HEK293T (cell line): ENCODE measurements at regions not wholly inside any gene's neighbourhood (a gene's known extent, or its start where the extent isn't known, plus 50 kb on each side); places are given as distances from the start of the nearest gene placed in this dataset.

Experiments used
- ARNT ChIP-seq: fragments of 450-650 bp; IDR thresholded peaks from 2 replicates; pipeline ENCODE4 v1.6.1; 2017; ENCODE audit warnings: mild to moderate bottlenecking
- BHLHE40 ChIP-seq: fragments of 450-650 bp; IDR thresholded peaks from 2 replicates; pipeline ENCODE4 v1.6.1; 2016; ENCODE audit warnings: mild to moderate bottlenecking, moderate library complexity, borderline replicate concordance
- FOXA1 ChIP-seq: fragments of 450-650 bp; IDR thresholded peaks from 2 replicates; pipeline ENCODE4 v1.6.1; 2016; ENCODE audit warnings: mild to moderate bottlenecking
- FOXK2 ChIP-seq: fragments of 450-650 bp; IDR thresholded peaks from 2 replicates; pipeline ENCODE4 v1.6.1; 2016; ENCODE audit warnings: mild to moderate bottlenecking
- FOXM1 ChIP-seq: fragments of 450-650 bp; IDR thresholded peaks from 2 replicates; pipeline ENCODE4 v1.6.1; 2017; ENCODE audit warnings: mild to moderate bottlenecking, borderline replicate concordance
- HDGF ChIP-seq: fragments of 450-650 bp; IDR thresholded peaks from 2 replicates; pipeline ENCODE4 v1.6.1; 2017; ENCODE audit warnings: antibody characterized with exemption, borderline replicate concordance
- SP1 ChIP-seq: fragments of 450-650 bp; IDR thresholded peaks from 2 replicates; pipeline ENCODE4 v1.6.1; 2017

DNA sequence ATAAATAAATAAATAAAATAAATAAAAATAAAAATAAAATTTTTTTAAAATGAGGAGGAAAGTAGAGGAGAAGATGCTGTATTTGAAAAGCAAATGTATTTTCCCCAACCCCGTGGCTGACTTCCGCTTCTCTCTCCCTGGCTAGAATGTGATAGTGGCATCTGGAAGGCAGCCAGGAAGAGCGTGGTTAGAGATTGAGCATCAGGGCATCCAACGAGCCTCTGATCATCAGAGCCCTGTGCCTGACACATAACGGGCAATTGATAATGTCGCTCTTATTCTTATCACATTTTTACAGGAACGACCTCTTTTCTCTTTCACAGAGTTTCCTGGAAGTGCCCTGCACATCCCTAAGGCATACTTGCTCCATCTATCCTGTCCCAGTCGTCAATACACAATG is 496.9 kb upstream of the TMEM132C start:
- TF ChIP-seq SP1 (no peak), FOXM1 (no peak), FOXA1 (no peak), FOXK2 (no peak), ARNT (no peak), BHLHE40 (no peak), HDGF (no peak)
